Activated naive CD8-positive, alpha-beta T cell treated with anti-CD3 and anti-CD28 coated beads for 36 hours (primary cell): ENCODE measurements at regions not wholly inside any gene's neighbourhood (a gene's known extent, or its start where the extent isn't known, plus 50 kb on each side); places are given as distances from the start of the nearest gene placed in this dataset.

Experiments used
- DNase-seq: peaks from one replicate; pipeline ENCODE4 v3.0.0; 2021
- H3K27ac Mint-ChIP-seq: one replicate; pipeline ENCODE4 v1.8.0; 2022; ENCODE audit warnings: mild to moderate bottlenecking, moderate library complexity, mixed read lengths
- H3K27me3 Mint-ChIP-seq: one replicate; pipeline ENCODE4 v1.8.0; 2022; ENCODE audit warnings: mild to moderate bottlenecking, mixed read lengths
- H3K36me3 Mint-ChIP-seq: one replicate; pipeline ENCODE4 v1.8.0; 2021; ENCODE audit warnings: mild to moderate bottlenecking, mixed read lengths
- H3K4me1 Mint-ChIP-seq: one replicate; pipeline ENCODE4 v1.8.0; 2021; ENCODE audit warnings: mixed read lengths
- H3K4me3 Mint-ChIP-seq: one replicate; pipeline ENCODE4 v1.8.0; 2022; ENCODE audit warnings: mild to moderate bottlenecking, moderate library complexity, mixed read lengths
- H3K9me3 Mint-ChIP-seq: one replicate; pipeline ENCODE4 v1.8.0; 2022; ENCODE audit warnings: mixed read lengths

DNA sequence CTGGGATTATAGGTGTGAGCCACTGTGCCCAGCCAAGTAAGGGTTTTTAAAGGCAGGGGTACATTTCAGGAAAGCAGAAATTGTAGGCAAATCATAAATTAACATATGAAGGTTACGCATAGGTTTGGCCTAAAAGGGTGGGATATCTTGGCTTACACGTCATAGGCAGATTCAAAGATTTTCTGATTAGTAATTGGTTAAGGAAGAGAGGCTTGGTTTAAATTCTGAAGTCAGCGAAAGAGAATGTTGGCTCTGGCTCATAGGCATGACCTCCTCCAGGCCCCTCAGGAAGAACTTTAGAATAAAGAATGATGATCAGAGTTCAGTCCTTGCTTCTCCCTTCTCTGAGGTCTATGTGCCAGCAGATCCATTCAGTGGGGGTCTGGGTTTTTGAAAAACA lies 124.8 kb upstream of the RBBP6 start:
- Mint-ChIP-seq H3K9me3 (no peaks in the 10 kb centered on the region), H3K27me3 (peaks cover 22% of the 10 kb centered on the region), H3K27ac (no peak overlapping the region), H3K36me3 (no peaks in the 10 kb centered on the region), H3K4me3 (no peak overlapping the region), H3K4me1 (no peaks in the 10 kb centered on the region)
- DNase-seq: no peak

DNA sequence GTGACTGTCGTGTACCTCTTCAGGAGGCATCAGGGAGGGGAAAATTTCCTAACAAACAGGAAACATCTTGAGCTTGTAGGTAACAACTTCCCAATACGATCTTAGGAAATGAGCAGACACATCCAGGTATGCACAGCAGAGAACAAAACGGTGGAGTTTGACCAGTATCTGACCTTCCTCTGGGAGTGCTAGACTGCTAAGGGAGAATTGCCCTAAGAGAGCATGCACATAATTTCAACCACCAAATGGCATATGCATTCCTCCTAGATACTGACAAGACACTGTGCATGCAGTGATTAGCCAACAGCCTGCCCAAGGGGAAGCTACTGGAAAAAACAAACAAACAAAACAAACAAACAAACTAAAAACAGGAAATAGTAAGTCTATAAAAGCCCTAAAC lies 120.6 kb upstream of the RBBP6 start:
- Mint-ChIP-seq H3K4me1 (no peaks in the 10 kb centered on the region), H3K4me3 (no peak overlapping the region), H3K27ac (no peak overlapping the region), H3K9me3 (no peaks in the 10 kb centered on the region), H3K36me3 (no peaks in the 10 kb centered on the region), H3K27me3 (peaks cover 16% of the 10 kb centered on the region)
- no peak for DNase-seq

DNA sequence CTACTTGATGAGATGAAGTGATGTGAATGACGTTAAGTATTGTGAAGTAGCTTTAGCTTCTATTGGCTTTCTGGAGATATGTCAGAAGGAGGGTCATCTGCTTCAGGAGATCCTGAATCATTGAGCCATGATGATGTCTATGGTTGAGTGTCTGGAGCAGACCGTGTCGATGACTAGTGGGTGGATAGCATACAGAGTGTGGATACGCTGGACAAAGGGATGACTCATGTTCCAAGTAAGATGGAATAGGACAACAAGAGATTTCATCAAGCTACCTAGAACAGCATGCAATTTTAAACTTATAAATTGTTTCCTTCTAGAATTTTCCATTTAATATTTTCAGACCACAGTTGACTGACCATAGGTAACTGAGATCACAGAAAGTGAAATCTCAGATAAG lies 116.1 kb upstream of the RBBP6 start:
- H3K27ac Mint-ChIP-seq: no peak overlapping the region
- no peaks in the 10 kb centered on the region for H3K9me3 Mint-ChIP-seq
- DNase-seq: no peak
- no peaks in the 10 kb centered on the region for H3K36me3 Mint-ChIP-seq
- no peak overlapping the region for H3K4me3 Mint-ChIP-seq
- H3K27me3 Mint-ChIP-seq: peaks cover 11% of the 10 kb centered on the region
- no peaks in the 10 kb centered on the region for H3K4me1 Mint-ChIP-seq

DNA sequence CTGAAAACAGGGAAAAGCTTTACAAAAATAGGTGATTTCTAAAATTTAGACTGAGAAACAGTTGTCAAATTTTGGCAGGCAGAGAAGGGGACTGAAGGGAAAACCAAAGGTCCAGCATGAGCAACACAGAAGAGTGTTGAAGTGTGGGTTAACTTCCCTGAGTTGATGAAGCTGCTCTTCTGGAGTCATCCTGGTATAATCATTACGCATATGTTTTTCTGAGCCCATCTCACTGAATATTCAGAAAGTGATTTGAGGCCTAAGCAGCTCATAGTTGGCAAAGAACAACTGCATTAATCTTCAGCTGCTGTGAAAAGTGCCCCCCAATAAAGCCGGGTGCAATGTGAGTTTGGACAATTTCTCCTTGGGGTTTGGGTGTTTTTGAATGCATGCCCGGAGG lies 115.0 kb upstream of the RBBP6 start:
- peaks cover 5% of the 10 kb centered on the region for H3K27me3 Mint-ChIP-seq
- no peaks in the 10 kb centered on the region for H3K36me3 Mint-ChIP-seq
- H3K9me3 Mint-ChIP-seq: no peaks in the 10 kb centered on the region
- H3K4me3 Mint-ChIP-seq: no peak overlapping the region
- no peak overlapping the region for H3K27ac Mint-ChIP-seq
- DNase-seq: no peak
- H3K4me1 Mint-ChIP-seq: no peaks in the 10 kb centered on the region

DNA sequence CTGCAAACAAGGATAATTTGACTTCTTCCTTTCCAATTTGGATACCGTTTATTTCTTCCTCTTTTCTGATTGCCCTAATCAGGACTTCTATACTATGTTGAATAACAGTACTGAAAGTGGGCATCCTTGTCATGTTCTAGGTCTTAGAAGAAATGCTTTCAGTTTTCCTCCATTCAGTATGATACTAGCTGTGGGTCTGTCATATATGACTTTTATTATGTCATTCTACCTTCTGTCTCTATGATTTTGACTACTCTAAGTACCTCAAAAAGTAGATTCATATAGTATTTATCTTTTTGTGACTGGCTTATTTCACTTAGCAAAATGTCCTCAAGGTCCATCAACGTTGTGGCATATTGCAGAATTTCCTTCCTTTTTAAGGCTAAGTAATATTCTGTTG lies 111.5 kb upstream of the RBBP6 start:
- H3K27ac Mint-ChIP-seq: no peak overlapping the region
- H3K9me3 Mint-ChIP-seq: no peaks in the 10 kb centered on the region
- no peak for DNase-seq
- H3K4me3 Mint-ChIP-seq: no peak overlapping the region
- peaks cover 2% of the 10 kb centered on the region for H3K4me1 Mint-ChIP-seq
- H3K27me3 Mint-ChIP-seq: peaks cover 24% of the 10 kb centered on the region
- H3K36me3 Mint-ChIP-seq: no peaks in the 10 kb centered on the region

DNA sequence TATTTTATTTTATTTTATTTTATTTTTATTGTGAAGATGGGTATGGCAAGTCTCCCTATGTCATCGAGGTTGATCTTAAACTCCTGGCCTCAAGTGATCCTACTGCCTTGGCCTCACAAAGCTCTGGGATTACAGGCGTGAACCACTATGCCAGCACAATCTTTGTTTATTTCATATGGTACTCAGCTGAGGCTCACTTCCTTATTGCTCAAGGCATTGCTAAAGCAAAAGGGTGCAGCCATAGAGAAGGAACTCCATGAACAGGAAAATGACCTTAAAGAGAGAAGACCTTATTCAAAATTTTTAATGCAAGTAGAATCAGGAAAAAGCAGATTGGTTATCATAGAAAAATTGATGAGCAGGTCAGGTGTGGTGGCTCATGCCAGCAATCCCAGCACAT lies 110.6 kb upstream of the RBBP6 start:
- Mint-ChIP-seq H3K36me3 (no peaks in the 10 kb centered on the region), H3K4me1 (peaks cover 2% of the 10 kb centered on the region), H3K27me3 (peaks cover 33% of the 10 kb centered on the region), H3K4me3 (no peak overlapping the region), H3K27ac (no peak overlapping the region), H3K9me3 (no peaks in the 10 kb centered on the region)
- no peak for DNase-seq

DNA sequence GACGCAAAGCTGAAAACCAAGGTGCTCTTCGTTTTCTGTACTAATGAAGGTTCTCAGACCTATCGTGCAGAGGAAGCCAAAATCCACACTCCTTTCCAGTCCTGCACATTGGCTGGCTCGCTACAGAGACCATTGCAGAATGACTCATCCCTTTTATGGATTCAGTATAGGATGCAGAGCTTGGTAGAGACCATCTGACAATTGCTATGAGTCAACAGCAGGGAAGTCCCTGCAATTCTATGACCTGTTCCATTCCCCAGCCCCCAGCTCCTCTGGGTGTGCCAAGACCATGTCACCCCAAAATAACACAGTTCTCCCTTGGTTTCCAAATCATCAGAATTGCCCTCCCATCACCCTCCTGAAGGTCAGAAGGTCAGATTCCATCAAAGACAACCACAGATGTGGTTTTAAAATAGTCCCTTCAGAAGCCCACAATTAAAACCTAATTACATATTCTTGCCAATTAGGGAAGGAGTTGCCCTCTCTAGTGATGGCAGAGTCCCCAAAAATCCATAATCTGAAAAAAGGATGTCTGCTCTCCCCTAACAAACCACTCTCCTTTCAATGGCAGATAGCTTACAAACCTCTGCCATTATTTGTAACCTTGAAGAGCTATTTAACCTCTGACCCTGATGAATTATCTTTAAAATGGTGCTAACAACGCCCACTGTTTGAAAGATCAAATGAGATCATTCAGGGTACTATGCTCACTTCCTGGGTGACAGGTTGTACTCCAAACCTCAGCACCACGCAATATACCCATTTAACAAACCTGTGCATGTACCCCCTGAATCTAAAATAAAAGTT lies 108.2 kb upstream of the RBBP6 start:
- no peak overlapping the region for H3K4me3 Mint-ChIP-seq
- H3K27ac Mint-ChIP-seq: no peak overlapping the region
- H3K9me3 Mint-ChIP-seq: no peaks in the 10 kb centered on the region
- peaks cover 2% of the 10 kb centered on the region for H3K4me1 Mint-ChIP-seq
- H3K36me3 Mint-ChIP-seq: no peaks in the 10 kb centered on the region
- peaks cover 34% of the 10 kb centered on the region for H3K27me3 Mint-ChIP-seq
- DNase-seq: peak; percentile 5

DNA sequence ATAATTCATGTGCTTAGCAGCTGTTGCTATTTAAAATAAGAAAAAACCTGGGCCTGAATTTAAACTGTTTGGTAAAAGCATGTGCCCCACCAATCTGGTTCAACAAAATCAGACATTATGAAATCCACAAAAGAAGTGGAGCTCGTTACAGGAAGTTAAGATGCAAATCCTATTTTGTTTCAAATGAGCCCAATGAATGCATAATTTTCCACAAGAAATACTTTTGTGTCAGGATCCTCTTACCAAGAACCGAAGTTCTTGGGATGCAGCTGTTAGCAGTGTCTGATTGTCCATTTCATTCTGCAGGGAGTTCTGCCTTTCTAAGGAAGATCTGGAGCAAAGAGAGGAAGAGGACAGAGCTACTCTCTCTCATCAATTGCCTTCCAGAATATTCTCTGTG lies 105.7 kb upstream of the RBBP6 start:
- Mint-ChIP-seq H3K4me3 (no peak overlapping the region), H3K9me3 (no peaks in the 10 kb centered on the region), H3K36me3 (no peaks in the 10 kb centered on the region), H3K27me3 (peaks cover 33% of the 10 kb centered on the region), H3K4me1 (peaks cover 2% of the 10 kb centered on the region), H3K27ac (no peak overlapping the region)
- DNase-seq: no peak

DNA sequence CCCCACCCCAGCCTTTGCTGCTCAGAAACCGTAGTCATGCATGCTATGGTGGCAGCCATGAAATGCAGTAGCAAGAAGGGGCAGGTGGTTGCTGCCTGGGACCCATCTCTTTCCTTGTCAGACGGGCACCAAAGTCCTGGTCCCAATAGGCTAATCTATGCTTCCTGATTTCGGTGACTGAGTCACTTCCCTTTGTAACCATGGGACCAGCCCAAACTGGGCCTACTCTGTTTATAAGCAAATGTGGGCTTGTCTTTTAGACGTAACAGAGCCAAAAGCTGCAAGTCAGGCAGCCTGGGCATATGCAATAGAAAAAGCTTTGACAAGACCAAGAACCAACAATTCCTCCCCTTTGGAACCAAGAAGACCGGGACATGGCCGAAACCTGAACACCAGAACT lies 99.1 kb upstream of the RBBP6 start:
- Mint-ChIP-seq H3K9me3 (no peaks in the 10 kb centered on the region), H3K27ac (no peak overlapping the region), H3K36me3 (no peaks in the 10 kb centered on the region), H3K4me3 (no peak overlapping the region), H3K4me1 (no peaks in the 10 kb centered on the region), H3K27me3 (no peaks in the 10 kb centered on the region)
- DNase-seq: no peak

DNA sequence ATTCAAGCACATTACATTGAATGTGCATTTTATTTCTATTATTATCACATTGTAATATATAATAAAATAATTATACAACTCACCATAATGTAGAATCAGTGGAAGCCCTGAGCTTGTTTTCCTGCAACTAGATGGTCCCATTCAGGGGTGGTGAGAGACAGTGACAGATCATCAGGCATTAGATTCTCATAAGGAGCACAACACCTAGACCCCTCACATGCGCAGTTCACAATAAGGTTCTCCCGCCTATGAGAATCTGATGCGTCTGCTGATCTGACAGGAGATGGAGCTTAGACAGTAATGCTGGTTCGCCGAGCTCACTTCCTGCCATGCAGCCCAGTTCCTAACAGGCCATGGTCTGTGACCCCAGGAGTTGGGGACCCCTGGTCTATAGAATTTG lies 96.7 kb upstream of the RBBP6 start:
- no peak for DNase-seq
- no peaks in the 10 kb centered on the region for H3K4me1 Mint-ChIP-seq
- H3K4me3 Mint-ChIP-seq: no peak overlapping the region
- H3K27ac Mint-ChIP-seq: no peak overlapping the region
- H3K36me3 Mint-ChIP-seq: no peaks in the 10 kb centered on the region
- no peaks in the 10 kb centered on the region for H3K27me3 Mint-ChIP-seq
- no peaks in the 10 kb centered on the region for H3K9me3 Mint-ChIP-seq

DNA sequence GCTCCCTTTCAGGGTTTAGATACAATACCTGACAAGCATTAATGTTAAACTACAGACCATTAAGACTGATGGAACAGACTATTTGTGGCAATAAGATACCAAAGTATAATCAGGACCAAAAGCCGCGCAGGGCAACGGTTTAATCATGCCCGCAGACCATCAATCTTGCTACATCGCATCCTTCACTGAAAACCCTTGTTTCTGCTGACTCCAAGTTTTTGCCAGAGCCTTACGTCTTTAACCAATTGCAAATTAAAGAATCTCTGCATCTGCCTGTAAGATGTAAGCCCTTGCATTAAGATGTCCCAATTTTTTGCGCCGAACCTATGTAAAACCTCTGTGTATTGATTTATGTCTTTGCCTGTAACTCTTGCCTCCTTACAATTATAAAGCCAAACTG lies 94.2 kb upstream of the RBBP6 start:
- Mint-ChIP-seq H3K36me3 (no peaks in the 10 kb centered on the region), H3K27ac (no peak overlapping the region), H3K27me3 (no peaks in the 10 kb centered on the region), H3K9me3 (no peaks in the 10 kb centered on the region), H3K4me3 (no peak overlapping the region), H3K4me1 (no peaks in the 10 kb centered on the region)
- DNase-seq: no peak

DNA sequence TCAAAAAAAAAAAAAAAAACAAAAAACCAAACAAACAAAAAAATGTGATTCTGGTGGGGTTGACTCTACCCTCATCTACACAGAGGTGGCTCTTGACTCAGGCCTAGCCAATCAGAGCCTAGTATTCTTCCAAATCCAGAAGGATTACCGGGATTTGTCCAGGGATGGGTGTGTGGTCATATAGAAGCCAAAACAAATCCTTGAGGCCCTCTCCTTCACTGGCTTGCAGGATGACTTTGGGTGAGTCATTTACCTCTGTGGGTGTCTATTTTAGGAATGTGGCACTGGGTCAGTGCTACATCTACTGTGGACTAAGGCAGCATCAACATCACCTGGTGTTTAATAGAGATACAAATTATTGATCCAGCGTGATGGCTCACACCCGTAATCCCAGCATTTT lies 93.2 kb upstream of the RBBP6 start:
- Mint-ChIP-seq H3K27ac (no peak overlapping the region), H3K4me3 (no peak overlapping the region), H3K4me1 (no peaks in the 10 kb centered on the region), H3K27me3 (peaks cover 6% of the 10 kb centered on the region), H3K9me3 (no peaks in the 10 kb centered on the region), H3K36me3 (no peaks in the 10 kb centered on the region)
- DNase-seq: no peak

DNA sequence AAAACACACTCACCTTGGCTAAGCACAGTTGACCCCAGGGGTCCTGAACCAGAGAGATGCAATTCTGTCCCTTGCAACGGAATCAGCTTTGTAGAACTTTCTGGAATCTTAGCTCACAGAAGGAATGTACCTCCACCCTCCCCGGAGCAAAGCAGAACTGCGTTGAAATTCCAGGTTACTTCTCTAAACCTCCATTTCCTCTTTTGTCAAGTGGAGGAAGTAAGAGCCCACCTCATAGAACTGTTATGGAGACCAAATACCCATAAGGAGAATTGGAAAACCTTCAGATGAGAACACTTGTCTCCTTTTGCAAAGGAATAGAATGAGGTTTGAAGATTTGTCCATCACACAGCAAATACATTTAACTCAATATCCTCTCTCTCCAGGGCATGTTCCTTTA lies 86.6 kb upstream of the RBBP6 start:
- Mint-ChIP-seq H3K9me3 (no peaks in the 10 kb centered on the region), H3K36me3 (no peaks in the 10 kb centered on the region), H3K4me1 (no peaks in the 10 kb centered on the region), H3K27ac (no peak overlapping the region), H3K4me3 (no peak overlapping the region), H3K27me3 (peaks cover 24% of the 10 kb centered on the region)
- DNase-seq: no peak

DNA sequence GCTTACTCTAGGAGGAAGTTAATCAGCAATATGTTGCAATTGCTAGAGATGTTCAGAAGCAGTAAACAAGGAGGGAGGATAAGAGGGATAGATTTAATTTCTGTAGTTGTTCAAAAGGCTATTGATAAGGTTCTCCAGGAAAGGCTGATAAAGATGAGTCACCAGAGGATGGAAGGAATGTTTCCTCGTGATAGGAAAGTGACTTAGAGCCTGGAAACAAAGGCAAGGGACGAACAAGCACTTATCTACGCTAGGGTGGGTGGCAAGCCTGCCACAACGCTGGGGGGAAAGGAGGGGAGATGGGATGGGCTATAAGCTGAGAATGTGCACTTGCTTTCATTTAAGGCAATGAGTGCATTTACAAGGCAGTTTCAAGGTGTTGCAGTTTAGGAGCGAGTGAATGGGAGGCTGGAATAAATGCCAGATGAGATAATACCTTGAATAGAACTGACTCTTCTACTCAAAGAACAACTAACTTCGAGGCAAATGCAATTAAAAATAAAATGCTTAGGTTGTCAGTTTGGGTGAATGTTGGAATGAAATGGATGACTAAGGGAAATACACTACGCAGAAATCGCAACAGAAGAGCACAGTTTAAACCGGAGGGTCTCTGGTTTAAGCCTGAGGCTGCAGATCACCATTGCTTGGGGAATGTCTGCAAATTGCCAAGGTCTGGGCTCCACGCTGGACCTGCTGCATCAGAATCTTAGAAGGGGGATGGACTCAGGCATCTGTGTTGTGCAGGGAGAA lies 76.0 kb upstream of the RBBP6 start:
- no peak overlapping the region for H3K4me3 Mint-ChIP-seq
- H3K27ac Mint-ChIP-seq: no peak overlapping the region
- DNase-seq: no peak
- no peaks in the 10 kb centered on the region for H3K4me1 Mint-ChIP-seq
- peaks cover 8% of the 10 kb centered on the region for H3K9me3 Mint-ChIP-seq
- H3K27me3 Mint-ChIP-seq: peaks cover 8% of the 10 kb centered on the region
- no peaks in the 10 kb centered on the region for H3K36me3 Mint-ChIP-seq

DNA sequence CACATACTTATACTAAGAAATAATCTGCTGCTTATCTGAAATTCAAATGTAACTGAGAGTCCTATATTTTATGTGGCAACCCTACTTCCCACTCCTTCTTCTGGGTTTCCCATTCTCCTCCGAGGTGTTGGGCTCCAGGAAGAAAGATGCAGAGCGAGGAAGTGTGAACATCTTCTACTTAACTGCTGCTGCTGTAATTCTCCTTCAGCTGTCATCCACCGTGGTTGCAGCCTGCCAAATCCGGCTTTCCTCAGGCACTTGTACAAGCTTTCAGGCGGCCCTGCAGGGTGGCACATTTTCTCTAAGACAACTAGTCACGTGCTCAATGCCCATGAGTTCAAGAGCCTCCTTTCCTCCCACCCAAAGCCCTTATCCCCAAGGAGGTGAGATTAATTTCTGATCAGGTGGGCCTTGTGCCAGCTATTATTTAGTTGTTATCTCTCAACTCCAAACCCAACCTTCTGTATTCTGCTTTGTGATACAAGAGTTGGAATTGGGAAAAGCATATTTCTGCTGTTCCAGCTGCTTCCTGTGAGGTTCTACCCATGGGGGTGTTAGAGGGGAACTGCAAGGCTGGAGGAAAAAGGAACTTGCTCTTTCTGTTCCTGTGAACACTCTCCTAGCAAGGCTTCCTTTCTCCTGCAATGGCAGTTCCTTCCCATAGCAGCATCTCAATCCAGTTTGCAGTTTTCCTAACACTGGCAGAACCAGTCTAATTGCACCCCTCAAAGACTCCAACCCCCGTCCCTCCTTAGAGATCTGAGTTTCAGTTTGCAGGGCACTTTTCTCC lies 67.6 kb upstream of the RBBP6 start:
- Mint-ChIP-seq H3K36me3 (no peaks in the 10 kb centered on the region), H3K27me3 (peaks cover 45% of the 10 kb centered on the region), H3K9me3 (peaks cover 12% of the 10 kb centered on the region), H3K27ac (no peak overlapping the region), H3K4me3 (no peak overlapping the region), H3K4me1 (no peaks in the 10 kb centered on the region)
- no peak for DNase-seq
